Neural cell (in vitro differentiated cells): ENCODE measurements at regions not wholly inside any gene's neighbourhood (a gene's known extent, or its start where the extent isn't known, plus 50 kb on each side); places are given as distances from the start of the nearest gene placed in this dataset.

Experiments
- H2AFZ ChIP-seq: fragments of 200-600, 300-800 bp; sonication (generic), shearing (Covaris generic); 2 replicates; pipeline ENCODE4 v1.6.0; 2014; ENCODE audit warnings: low read depth, mild to moderate bottlenecking, antibody characterized with exemption, low read length, moderate library complexity
- H3F3A ChIP-seq: fragments of 200-600 bp; shearing (Covaris generic); 2 replicates; pipeline ENCODE4 v1.6.1; 2016; ENCODE audit warnings: mild to moderate bottlenecking, moderate library complexity, mixed read lengths, antibody characterized with exemption, low read length; ENCODE audit not compliant: insufficient read depth, poor library complexity, severe bottlenecking
- H3K27ac ChIP-seq: fragments of 200-600, 300-800 bp; sonication (generic), shearing (Covaris generic); 2 replicates; pipeline ENCODE4 v1.5.1; 2014; ENCODE audit warnings: mild to moderate bottlenecking, low read length, moderate library complexity
- H3K27me3 ChIP-seq: fragments of 300-800, 200-600 bp; sonication (generic), shearing (Covaris generic); 2 replicates; pipeline ENCODE4 v1.6.0; 2014; ENCODE audit warnings: mild to moderate bottlenecking, low read depth, low read length, moderate library complexity; ENCODE audit not compliant: insufficient read depth
- H3K36me3 ChIP-seq: fragments of 300-800, 200-600 bp; sonication (generic), shearing (Covaris generic); 2 replicates; pipeline ENCODE4 v1.5.1; 2014; ENCODE audit warnings: mild to moderate bottlenecking, antibody characterized with exemption, low read length, moderate library complexity; ENCODE audit not compliant: insufficient read depth
- H3K4me2 ChIP-seq: fragments of 300-800, 200-600 bp; sonication (generic), shearing (Covaris generic); 2 replicates; pipeline ENCODE4 v1.6.0; 2014; ENCODE audit warnings: mild to moderate bottlenecking, low read length
- H3K4me3 ChIP-seq: fragments of 300-800, 200-600 bp; sonication (generic), shearing (Covaris generic); 2 replicates; pipeline ENCODE4 v1.5.1; 2014; ENCODE audit warnings: mild to moderate bottlenecking, low read length, moderate library complexity
- H3K79me2 ChIP-seq: fragments of 200-600 bp; shearing (Covaris generic); replicated peaks from 2 replicates; pipeline ENCODE4 v1.6.0; 2014; ENCODE audit warnings: mild to moderate bottlenecking, low read length, moderate library complexity; ENCODE audit not compliant: insufficient read depth
- H3K9ac ChIP-seq: fragments of 300-800, 200-600 bp; sonication (generic), shearing (Covaris generic); 2 replicates; pipeline ENCODE4 v1.6.1; 2016; ENCODE audit warnings: mild to moderate bottlenecking, low read length, mixed read lengths
- H3K9me2 ChIP-seq: fragments of 200-600 bp; shearing (Covaris generic); 2 replicates; pipeline ENCODE4 v1.6.1; 2016; ENCODE audit warnings: mild to moderate bottlenecking, low read length, mixed read lengths; ENCODE audit not compliant: insufficient read depth
- H3K9me3 ChIP-seq: fragments of 200-600, 300-800 bp; sonication (generic), shearing (Covaris generic); 2 replicates; pipeline ENCODE4 v1.6.1; 2016; ENCODE audit warnings: mild to moderate bottlenecking, mixed run types, low read length, moderate library complexity, mixed read lengths
- H4K20me1 ChIP-seq: fragments of 200-600 bp; shearing (Covaris generic); 2 replicates; pipeline ENCODE4 v1.6.1; 2016; ENCODE audit warnings: mild to moderate bottlenecking, mixed run types; ENCODE audit not compliant: insufficient read depth
- EP300 ChIP-seq: fragments of 450-650 bp; conservative IDR thresholded peaks from 2 replicates; pipeline ENCODE4 v1.6.1; 2014; ENCODE audit warnings: antibody characterized with exemption, mild to moderate bottlenecking, moderate library complexity; ENCODE audit not compliant: poor library complexity, severe bottlenecking
- EZH2 ChIP-seq: fragments of 200-600, 300-800 bp; shearing (Covaris generic), sonication (generic); IDR thresholded peaks from 2 replicates; pipeline ENCODE4 v1.6.1; 2014; ENCODE audit warnings: antibody characterized with exemption, low read length, borderline replicate concordance, mild to moderate bottlenecking; ENCODE audit not compliant: insufficient read depth, poor library complexity, severe bottlenecking
- MXI1 ChIP-seq: fragments of 450-650 bp; conservative IDR thresholded peaks from 2 replicates; pipeline ENCODE4 v1.6.1; 2014; ENCODE audit warnings: antibody characterized with exemption, mild to moderate bottlenecking; ENCODE audit not compliant: poor library complexity, severe bottlenecking
- POLR2AphosphoS5 ChIP-seq: IDR thresholded peaks from 2 replicates; pipeline ENCODE4 v1.6.1; 2012
- RAD21 ChIP-seq: fragments of 450-650 bp; conservative IDR thresholded peaks from 2 replicates; pipeline ENCODE4 v1.6.1; 2014; ENCODE audit warnings: antibody characterized with exemption, mild to moderate bottlenecking, moderate library complexity
- REST ChIP-seq: IDR thresholded peaks from 2 replicates; pipeline ENCODE4 v1.6.1; 2012; ENCODE audit warnings: borderline replicate concordance
- SMC3 ChIP-seq: fragments of 450-650 bp; conservative IDR thresholded peaks from 2 replicates; pipeline ENCODE4 v1.6.1; 2014; ENCODE audit warnings: antibody characterized with exemption, mild to moderate bottlenecking, moderate library complexity; ENCODE audit not compliant: poor library complexity
- TAF1 ChIP-seq: IDR thresholded peaks from 2 replicates; pipeline ENCODE4 v1.6.1; 2012; ENCODE audit warnings: low read depth
- TF ChIP-seq, protein P1 (sequence below): fragments of 450-650 bp; IDR thresholded peaks from 2 replicates; pipeline ENCODE4 v1.5.1; 2014; ENCODE audit warnings: antibody characterized with exemption, mild to moderate bottlenecking, moderate library complexity; ENCODE audit not compliant: poor library complexity, severe bottlenecking

DNA sequence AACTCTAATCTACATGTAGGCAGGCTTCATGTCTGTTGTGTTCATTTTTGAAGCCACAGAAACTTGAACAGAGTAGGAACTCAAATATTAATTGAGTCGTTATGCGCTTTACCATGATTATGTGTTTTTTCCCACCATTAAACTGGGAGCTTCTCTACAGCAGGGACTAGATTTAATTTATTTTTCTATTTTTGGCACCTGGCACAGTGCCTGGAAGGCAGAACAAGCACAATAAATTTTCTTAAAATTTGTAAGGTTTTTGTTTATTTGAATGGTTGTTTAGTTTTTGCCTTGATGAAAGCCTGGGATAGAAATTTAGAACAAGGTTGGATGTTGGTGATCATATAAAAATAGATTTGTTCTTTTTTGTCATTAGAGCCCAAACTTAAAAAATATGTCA lies 221.7 kb upstream of the PLEKHG7 start:
- Histone ChIP-seq H3F3A (no peaks in the 10 kb centered on the region), H3K9ac (no peak overlapping the region), H3K27ac (no peak overlapping the region), H2AFZ (no peak overlapping the region), H3K4me3 (no peak overlapping the region), H3K79me2 (no peaks in the 10 kb centered on the region), H3K9me3 (no peaks in the 10 kb centered on the region), H3K27me3 (no peaks in the 10 kb centered on the region), H4K20me1 (no peaks in the 10 kb centered on the region), H3K9me2 (no peaks in the 10 kb centered on the region), H3K36me3 (no peaks in the 10 kb centered on the region), H3K4me2 (no peak overlapping the region)
- TF ChIP-seq EP300: no peak
- TF ChIP-seq, protein P1, sequence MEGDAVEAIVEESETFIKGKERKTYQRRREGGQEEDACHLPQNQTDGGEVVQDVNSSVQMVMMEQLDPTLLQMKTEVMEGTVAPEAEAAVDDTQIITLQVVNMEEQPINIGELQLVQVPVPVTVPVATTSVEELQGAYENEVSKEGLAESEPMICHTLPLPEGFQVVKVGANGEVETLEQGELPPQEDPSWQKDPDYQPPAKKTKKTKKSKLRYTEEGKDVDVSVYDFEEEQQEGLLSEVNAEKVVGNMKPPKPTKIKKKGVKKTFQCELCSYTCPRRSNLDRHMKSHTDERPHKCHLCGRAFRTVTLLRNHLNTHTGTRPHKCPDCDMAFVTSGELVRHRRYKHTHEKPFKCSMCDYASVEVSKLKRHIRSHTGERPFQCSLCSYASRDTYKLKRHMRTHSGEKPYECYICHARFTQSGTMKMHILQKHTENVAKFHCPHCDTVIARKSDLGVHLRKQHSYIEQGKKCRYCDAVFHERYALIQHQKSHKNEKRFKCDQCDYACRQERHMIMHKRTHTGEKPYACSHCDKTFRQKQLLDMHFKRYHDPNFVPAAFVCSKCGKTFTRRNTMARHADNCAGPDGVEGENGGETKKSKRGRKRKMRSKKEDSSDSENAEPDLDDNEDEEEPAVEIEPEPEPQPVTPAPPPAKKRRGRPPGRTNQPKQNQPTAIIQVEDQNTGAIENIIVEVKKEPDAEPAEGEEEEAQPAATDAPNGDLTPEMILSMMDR: no peak
- TF ChIP-seq TAF1: no peak
- no peak for TF ChIP-seq POLR2AphosphoS5
- no peak for TF ChIP-seq REST
- TF ChIP-seq MXI1: no peak
- no peak for TF ChIP-seq EZH2
- TF ChIP-seq SMC3: no peak
- TF ChIP-seq RAD21: no peak

GRCh38 chr12:92478692-92479091 lies 224.1 kb upstream of the PLEKHG7 start:
- H3K79me2 ChIP-seq: no peaks in the 10 kb centered on the region
- TF ChIP-seq POLR2AphosphoS5 (no peak), EP300 (no peak), TAF1 (no peak)
- TF ChIP-seq, protein P1: no peak
- H3K9me3 ChIP-seq: no peaks in the 10 kb centered on the region
- H3K4me3 ChIP-seq: no peak overlapping the region
- H3F3A ChIP-seq: no peaks in the 10 kb centered on the region
- H3K36me3 ChIP-seq: no peaks in the 10 kb centered on the region
- no peak overlapping the region for H3K4me2 ChIP-seq
- H3K9me2 ChIP-seq: no peaks in the 10 kb centered on the region
- no peaks in the 10 kb centered on the region for H4K20me1 ChIP-seq
- H2AFZ ChIP-seq: no peak overlapping the region
- H3K27ac ChIP-seq: no peak overlapping the region
- H3K27me3 ChIP-seq: no peaks in the 10 kb centered on the region
- H3K9ac ChIP-seq: no peak overlapping the region
